ENCODE measurements at regions not wholly inside any gene's neighbourhood (a gene's known extent, or its start where the extent isn't known, plus 50 kb on each side); places are given as distances from the start of the nearest gene placed in this dataset.
A peak's percentile ranks its signal among the peaks of the same experiment; 100 is the strongest.

GRCh38 chr12:43098766-43099550 lies 453.0 kb downstream of the ADAMTS20 start:
- no peak for DNase-seq (ENCODE audit: low read depth)

GRCh38 chr12:43098071-43098470 lies 453.9 kb downstream of the ADAMTS20 start:
- DNase-seq (ENCODE audit: low read depth) = no peak

GRCh38 chr12:43097471-43097870 lies 454.5 kb downstream of the ADAMTS20 start:
- DNase-seq (ENCODE audit: low read depth) = no peak

- no peak for DNase-seq (ENCODE audit: low read depth)
Observed at GRCh38 chr12:43095669-43096280, 456.2 kb downstream of the ADAMTS20 start.

- DNase-seq (ENCODE audit: low read depth) = no peak
Observed at GRCh38 chr12:43094886-43095575, 457.0 kb downstream of the ADAMTS20 start.

- no peak for DNase-seq (ENCODE audit: low read depth)
Observed at GRCh38 chr12:43090981-43091380, 461.0 kb downstream of the ADAMTS20 start.

GRCh38 chr12:43087195-43088091 lies 464.6 kb downstream of the ADAMTS20 start:
- no peak for DNase-seq (ENCODE audit: low read depth)

GRCh38 chr12:43079476-43079875 lies 472.5 kb downstream of the ADAMTS20 start:
- DNase-seq (ENCODE audit: low read depth) = no peak

- no peak for DNase-seq (ENCODE audit: low read depth)
Observed at GRCh38 chr12:43078976-43079375, 473.0 kb downstream of the ADAMTS20 start.

- DNase-seq (ENCODE audit: low read depth) = no peak
Observed at GRCh38 chr12:43072431-43072830, 479.6 kb downstream of the ADAMTS20 start.

- DNase-seq (ENCODE audit: low read depth) = no peak
Observed at GRCh38 chr12:43069768-43070221, 480.2 kb upstream of the PRICKLE1 start.

GRCh38 chr12:43066471-43066870 lies 476.9 kb upstream of the PRICKLE1 start:
- no peak for DNase-seq (ENCODE audit: low read depth)

GRCh38 chr12:43063650-43064049 lies 474.1 kb upstream of the PRICKLE1 start:
- peak; percentile 65 for DNase-seq (ENCODE audit: low read depth)

- DNase-seq (ENCODE audit: low read depth) = no peak
Observed at GRCh38 chr12:43062201-43062895, 472.8 kb upstream of the PRICKLE1 start.

- no peak for DNase-seq (ENCODE audit: low read depth)
Observed at GRCh38 chr12:43060742-43061141, 471.2 kb upstream of the PRICKLE1 start.

GRCh38 chr12:43058616-43059015 lies 469.1 kb upstream of the PRICKLE1 start:
- DNase-seq (ENCODE audit: low read depth) = no peak

GRCh38 chr12:43057566-43057965 lies 468.0 kb upstream of the PRICKLE1 start:
- peak; percentile 12 for DNase-seq (ENCODE audit: low read depth)

GRCh38 chr12:43054085-43054484 lies 464.5 kb upstream of the PRICKLE1 start:
- no peak for DNase-seq (ENCODE audit: low read depth)

- no peak for DNase-seq (ENCODE audit: low read depth)
Observed at GRCh38 chr12:43052441-43052840, 462.9 kb upstream of the PRICKLE1 start.

GRCh38 chr12:43044241-43044640 lies 454.7 kb upstream of the PRICKLE1 start:
- no peak for DNase-seq (ENCODE audit: low read depth)

- DNase-seq (ENCODE audit: low read depth) = peak; percentile 52
Observed at GRCh38 chr12:43038991-43039390, 449.4 kb upstream of the PRICKLE1 start.

Measured in LHCN-M2 (cell line).